ENCODE measurements at regions not wholly inside any gene's neighbourhood (a gene's known extent, or its start where the extent isn't known, plus 50 kb on each side); places are given as distances from the start of the nearest gene placed in this dataset.

DNA sequence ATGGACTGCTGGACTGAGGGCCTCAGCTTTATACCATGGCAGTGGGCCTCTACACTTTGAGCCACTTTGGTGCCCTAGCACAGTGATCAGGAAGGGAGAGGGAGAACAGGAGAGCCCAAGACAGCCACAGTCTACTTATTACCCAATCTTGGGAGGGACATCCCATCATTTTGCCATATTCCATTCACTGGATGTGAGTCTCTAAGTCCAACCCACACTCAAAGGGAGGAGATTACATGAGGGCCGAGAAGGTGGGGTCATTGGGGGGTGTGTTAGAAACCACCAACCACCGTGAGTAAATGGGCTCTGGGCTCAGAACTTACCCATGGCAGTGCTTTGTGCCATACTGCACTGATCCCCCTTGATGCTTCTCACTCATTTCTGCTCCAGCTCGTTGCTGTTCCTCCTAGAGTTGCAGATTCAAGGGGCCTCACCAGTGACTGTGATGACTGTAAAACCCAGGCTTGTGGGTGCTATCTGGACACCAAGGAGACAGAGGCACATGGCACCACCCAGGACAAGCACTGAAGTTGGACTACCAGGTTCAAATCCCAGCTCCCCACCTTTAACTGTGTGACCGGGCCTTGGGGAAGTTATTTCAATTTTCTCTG lies 97.6 kb upstream of the RAB6C start:
- no peak for DNase-seq (ENCODE audit: low spot score)

DNA sequence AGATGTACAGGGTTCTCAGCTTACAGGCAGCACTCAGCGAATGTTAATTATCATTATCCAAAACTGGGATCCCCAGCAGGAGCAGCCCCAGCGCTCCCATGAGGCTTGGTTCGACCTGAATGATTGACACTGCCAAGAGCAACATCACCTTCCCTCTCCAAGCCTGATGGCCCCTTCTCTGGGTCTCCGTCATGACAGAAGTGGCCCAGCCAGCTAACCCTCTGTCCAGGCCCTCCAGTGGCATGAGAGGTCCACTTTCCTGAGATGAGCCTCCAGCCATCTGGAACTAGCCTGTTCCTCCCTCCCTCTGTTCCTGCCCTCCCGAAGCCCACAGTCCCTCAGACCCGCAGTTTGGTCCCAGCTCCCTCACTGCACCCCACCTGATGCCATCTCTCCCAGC lies 97.0 kb upstream of the RAB6C start:
- DNase-seq (ENCODE audit: low spot score): no peak

DNA sequence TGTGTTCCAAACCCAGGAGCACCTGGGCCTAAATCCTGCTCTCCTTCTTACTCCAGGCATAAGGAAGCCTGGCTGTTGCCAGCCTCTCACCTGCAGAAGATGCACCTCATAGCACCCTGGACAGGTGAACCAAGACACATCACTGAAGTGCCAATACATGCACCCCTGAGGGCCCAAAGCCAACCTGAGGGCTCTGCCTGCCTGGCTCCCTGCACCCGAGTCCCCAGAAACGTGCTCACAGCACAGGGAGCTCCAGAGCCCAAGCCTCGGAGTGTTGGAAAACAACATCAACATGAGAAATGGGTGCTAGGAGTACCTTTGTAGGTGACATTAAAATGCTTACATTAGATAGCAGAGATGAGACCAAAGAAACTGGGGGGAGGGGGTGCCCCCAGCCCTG lies 96.3 kb upstream of the RAB6C start:
- DNase-seq (ENCODE audit: low spot score): no peak

DNA sequence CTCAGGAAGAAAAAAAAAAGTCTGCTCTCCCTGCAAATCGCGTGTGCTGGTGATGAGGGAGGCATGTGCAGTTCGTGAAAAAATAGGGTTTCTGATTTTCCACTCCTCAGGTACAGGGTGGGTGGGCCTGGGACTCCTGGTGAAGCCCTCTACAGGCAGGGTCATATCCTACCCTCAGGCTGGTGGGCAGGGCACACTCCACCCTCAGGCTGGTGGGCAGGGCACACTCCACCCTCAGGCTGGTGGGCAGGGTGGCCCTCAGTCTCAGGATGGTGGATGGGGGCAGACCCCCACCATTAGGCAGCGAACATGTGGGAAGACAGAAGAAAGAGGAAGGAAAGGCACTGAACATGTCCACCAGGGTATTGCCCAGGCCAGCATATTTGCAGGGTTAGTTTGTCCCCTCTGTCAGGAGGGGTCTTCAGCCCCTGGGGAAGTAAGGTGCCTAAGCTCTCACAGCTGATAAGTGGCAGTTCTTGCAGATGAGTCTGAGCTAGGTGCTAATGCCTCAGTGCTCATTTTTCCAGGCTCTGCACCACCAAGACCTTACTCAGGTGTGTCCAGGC lies 95.2 kb upstream of the RAB6C start:
- no peak for DNase-seq (ENCODE audit: low spot score)

DNA sequence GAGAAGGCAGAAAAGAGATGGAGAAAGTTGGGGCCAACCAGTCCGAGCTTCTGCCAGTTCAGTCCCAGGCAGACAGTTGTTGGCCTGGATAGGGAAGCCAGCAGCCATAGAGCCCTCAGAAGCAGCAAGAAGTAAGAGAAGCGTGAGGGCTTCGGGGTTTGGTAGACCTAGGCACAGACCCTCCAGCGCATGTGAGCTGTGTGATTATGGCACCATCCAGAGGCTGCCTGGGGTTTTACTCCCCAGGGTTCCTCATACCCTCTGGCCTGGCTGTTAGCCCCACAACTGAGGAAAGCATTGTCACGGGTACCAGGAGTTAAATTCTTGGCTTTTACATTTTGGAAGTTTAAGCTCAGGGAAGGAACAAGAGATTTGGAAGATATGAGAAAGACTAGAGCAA lies 93.7 kb upstream of the RAB6C start:
- no peak for DNase-seq (ENCODE audit: low spot score)

DNA sequence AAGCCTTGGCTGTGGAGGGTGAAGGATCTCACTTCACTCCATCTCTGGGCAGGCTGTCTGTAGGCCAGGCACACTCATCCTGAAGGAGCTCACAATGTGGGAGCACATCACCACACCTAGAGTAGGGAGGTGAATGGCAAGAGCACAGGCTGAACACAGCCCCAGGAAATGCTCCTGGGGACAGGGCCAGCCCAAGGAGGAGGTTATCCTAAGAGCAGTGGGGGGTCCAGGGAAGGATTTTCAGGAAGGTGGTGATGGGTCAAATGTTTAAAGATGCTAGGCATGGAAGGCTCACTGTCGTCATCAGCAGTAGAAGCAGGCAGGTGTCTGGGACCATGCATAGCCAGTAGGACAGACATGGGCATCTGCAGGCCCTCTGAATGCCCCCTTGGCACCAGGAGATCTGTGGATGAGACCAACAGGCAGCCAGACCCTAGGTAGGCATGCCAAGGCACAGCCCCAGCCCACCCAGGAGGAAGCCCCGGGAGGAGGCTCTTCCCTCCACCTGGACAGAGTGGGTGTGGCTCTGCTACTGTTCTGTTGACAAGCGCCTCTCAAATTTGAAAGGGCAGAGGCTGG lies 91.7 kb upstream of the RAB6C start:
- no peak for DNase-seq (ENCODE audit: low spot score)

DNA sequence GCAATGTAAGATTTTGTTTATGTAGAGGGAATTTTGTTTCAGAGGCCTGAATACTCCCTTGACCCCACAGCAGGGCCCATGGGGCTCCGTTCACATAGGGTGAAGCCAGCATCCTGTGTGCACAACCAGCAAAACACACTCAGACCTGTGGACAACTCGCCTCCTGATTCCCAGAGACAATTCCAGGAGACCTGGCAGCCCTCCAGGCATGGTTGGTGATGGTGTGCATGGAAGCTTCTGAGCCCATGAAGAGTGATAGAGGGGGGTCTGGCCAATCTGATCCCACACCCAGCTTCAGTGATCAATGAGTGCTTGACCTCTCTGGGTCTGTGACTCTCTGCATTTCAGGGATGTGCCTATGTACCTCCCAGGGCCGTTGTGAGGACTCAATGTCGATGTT lies 91.0 kb upstream of the RAB6C start:
- no peak for DNase-seq (ENCODE audit: low spot score)

DNA sequence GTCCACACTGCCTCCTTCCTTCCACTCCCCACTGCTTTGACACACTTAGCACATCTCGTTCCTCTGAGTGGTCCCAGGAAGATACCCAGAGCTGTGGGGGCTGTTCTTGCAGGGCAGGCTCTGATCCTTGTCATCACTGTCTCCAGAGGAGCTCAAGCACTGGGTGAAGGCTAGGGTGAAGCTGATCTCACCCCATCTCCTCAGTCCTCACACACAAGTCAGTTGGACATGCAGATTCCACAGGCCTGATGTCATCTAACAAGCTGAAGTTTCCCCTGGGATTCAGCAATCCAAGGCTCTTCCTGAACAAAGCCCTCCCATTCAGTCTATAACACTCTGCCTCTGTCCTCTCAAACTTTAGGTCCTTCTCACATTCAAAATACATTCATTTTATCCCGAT lies 90.6 kb upstream of the RAB6C start:
- no peak for DNase-seq (ENCODE audit: low spot score)

DNA sequence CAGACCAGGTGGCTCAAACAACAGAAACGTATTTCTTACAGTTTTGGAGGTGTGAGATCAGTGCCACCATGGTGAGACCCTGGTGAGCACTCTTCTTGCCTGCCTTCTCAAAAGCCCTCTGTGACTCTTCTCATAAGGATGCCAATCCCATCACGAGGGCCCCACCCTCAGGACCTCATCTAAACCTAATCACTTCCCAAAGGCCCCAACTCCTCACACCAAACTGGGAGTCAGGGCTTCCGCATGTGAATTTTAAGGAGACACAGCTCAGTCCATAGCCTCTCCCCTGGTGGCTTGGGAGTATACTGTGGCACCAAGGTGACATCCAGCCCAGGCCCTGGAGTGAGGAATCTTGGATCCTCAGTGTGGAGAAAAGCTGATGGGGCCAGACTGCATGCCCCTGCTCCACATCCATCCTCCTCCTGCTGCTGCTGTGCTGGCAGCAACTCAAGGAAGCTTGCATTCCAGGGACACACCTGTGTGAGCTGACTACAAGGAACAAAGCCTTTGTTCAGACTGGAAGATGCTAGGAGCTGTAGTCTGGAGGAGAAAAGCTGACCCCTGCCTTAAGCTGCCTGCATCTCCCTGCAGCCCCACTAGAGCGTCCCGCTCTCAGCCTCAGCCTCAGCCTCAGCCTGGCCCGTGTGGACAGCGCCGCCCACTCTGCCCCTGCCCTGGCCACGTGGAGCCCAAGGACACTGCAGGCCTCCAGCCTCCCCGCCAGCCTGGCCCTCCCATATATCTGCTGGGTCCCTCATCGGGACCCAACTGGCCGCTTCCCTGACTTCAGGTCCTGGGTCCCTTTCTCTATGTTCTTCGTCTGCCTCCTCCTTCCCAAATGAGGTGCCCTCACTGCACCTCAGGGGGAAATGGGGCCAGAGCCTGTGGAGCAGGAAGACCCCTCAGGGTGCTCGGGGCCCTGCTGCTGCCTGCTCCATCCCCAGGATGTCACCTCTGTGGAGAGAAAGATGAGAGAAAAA lies 87.8 kb upstream of the RAB6C start:
- DNase-seq (ENCODE audit: low spot score): no peak

DNA sequence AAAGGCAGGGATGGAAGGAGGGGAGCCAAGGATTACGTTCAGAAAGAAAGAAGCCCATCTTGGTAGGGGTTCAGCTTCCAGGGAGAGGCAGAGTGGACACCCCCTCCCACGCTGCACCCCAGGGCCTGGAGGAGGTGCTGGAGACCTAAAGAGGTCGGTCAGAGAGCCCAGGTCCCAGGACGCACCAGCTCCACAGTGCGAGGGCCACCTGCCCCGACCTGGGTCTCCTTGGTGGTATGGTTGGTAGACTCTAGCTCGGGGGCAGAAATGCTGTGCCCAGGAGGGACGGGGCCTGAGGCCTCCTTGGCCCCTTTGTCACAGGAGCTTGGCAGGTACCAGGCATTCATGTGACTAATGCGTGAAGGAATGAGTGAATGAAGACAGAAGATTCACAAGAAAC lies 87.1 kb upstream of the RAB6C start:
- DNase-seq (ENCODE audit: low spot score): no peak

DNA sequence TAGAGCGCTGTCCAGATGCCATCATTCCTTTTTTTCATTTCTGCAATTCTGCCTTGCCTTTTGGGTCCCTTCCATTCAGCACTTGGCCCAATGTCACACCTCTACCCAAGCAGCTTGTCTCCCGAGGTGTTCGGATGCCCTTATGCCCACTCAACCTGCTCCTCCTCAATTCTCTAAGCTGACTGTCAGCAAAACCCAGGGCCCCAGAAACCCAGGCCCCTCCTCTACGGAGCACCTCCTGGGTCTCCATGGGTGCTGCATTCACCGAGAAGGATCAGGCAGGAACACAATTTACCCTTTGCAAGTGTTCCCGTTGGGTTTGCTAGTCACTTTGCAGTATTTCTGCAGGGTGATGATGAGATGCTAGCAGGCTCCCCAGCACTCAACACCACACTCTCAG lies 86.7 kb upstream of the RAB6C start:
- DNase-seq (ENCODE audit: low spot score): no peak

DNA sequence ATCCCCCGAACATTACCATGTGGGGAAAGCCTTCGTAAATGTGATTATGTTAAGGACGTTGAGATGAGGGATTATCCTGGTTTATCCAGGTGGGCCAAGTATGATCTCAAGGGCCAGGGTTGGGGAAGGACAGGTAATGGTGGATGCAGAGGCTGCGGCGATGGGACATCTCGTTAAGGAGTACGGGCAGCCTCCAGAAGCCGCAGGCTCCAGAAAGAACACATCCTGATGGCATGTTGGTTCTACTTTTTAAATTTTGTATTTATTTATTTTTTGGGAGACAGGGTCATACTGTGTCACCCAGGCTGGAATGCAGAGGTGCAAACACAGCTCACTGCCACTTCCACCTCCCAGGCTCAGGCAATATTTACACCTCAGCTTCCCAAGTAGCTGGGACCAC lies 86.2 kb upstream of the RAB6C start:
- no peak for DNase-seq (ENCODE audit: low spot score)

DNA sequence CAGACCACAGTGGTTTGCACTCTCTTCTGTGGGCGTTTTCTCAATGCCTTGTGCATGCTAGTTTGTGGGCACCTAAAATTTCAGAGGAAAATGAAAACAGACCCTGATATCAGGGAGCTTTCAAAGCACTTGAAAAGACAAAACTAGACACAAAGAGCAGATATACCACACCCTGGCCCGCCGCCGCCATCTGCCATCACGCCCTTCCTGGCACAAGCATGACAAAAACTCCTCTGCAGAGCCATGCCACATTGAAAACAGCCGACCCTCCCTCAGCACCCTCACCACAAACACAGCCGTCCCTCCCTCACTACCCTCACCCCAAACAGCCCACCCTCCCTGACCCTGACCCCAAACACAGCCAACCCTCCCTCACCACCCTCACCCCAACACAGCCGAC lies 84.8 kb upstream of the RAB6C start:
- no peak for DNase-seq (ENCODE audit: low spot score)

DNA sequence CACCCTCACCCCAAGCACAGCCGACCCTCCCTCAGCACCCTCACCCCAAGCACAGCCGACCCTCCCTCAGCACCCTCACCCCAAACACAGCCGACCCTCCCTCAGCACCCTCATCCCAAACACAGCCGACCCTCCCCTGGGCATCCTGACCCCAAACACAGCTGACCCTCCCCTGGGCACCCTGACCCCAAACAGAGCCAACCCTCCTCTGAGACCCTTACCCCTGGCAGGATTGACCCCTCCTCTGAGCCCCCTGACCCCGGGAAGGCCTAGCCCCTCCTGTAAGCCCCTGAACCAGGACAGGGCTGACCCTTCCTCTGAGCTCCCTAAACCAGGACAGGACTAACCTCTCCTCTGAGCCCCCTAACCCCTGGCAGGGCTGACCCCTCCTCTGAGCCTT lies 84.4 kb upstream of the RAB6C start:
- no peak for DNase-seq (ENCODE audit: low spot score)

DNA sequence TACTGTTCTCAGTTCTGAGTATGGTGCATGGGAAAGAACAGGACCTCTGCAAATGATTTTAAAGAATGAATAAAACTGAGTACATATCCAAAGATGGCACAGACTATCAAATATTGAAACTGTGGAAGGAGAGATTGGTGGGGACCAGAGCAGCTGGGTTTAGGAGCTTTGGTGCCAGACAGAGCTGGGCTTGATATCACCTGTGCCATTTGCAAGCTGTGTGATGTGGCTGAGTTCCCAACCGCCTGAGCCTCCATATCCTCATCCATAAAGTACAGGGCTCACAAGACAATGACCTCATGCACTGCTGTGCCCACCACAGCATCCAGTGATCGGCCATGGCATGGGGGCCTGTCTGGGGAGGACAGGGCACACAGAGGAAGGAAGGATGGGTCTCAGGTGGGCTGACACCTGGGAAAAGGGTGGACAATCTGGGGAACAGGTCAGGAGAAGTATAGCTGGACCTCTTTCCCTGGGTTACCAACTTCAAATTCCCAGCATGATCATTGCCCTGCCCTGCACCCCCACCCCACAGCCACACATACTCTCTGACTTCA lies 83.9 kb upstream of the RAB6C start:
- DNase-seq (ENCODE audit: low spot score): no peak

DNA sequence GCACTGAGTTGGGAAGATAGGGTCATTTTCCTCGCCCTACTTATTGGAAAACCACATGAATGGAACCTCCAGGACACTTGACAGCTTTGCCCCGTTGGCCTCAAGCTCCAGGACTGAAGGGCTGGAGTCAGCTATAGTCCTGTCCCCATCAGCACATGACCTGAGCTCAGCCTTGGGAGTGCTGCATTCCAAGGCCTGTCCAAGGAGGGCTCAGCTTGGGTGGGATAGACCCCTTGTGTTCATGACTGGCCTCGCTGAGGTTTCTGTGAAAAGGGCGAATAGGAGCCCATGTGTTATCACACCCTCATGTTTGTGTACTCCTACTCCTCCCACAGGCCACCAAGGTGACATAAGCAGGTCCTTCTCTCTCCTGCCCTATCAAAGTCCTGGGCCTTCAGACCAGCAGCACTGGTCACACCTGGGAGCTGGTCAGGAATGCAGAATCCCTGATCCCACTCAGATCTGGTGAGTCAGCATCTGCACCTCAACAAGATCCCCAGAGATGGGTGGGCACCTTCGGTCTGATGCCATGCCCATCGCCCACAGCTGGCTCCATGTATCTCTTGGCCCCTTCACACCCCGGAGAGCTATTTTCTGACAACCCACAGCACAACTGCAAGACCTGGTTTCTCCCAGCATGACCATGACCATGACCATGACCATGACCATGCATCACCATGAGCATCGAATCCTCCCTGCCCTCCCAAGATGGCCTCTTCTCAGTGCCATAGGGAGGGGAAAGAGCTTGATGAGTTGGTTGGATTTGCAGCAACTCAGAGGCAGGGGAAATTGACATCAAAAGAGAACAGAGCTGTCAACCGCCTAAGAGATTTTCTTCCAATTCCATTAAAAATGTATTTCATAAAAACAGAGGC lies 83.0 kb upstream of the RAB6C start:
- no peak for DNase-seq (ENCODE audit: low spot score)

DNA sequence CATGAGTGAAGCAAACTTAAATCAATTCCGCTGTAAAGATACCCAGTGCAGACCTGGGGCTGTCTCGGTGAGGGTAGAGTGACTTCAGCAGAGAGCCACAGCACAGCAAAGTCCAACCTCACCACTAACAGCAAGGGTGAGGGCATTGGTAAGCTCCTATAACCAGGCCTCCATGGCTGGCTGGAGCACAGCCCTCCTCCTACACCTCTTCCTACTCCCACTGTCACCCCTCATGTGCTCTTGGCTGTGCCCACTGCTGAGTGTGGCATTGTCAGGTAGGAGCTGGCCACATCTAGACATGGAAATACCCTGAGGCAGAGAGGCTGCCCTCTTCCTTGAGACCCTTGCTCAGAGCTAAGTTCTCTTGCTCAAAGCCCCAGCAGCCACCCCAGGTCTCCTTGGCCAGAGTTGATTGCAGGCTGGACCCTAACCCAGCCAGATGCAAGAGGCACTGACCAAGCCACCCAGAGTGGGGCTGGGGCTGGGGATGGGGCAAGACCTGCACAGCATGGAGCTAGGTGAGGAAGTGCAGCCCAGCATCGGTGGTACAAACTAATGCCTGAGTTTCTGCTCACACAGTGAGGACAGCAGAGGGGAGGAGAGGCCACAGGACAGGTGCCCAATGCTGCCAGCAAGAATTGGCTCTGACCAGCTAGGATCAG lies 77.6 kb upstream of the RAB6C start:
- no peak for DNase-seq (ENCODE audit: low spot score)

DNA sequence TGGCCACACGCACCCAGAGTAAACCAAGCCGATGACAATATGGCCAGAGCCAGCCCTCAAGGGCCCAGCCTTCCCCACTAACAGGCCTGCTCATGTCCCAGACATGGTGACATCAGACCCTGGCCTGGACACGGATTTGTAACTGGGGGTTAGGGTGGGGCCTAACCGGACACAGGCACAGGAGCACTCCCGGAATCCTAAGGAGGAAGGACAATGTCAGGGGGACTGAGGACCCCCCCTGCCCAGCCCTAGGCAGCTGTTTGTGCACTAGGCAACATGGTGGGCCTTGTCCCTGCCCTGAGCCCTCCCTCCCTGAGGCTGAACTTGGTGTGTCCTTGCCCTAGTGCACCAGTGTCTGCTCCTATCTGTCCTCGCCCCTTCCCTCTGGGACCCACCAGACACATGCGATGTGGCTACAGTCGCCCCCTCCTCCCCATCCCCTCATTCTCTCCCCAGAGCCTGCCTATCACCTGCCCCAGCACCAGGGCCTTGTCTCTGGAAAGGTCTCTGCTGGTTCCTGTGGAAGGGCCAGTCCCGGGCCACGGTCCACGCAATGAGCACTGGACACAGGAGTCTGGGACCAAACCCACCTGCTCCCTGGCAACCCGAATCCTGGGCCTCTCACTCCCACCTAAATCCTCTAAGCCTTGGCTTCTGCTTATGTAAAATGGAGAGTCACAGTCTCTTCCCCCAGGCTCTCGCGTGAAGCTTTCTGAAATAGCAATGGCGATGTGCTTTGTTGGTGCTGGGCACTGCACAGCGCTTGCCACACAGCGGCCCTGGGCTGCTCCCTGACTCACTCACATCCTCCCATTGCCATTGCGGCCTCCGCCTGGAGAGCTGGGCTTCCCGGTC lies 76.5 kb upstream of the RAB6C start:
- DNase-seq (ENCODE audit: low spot score): no peak

DNA sequence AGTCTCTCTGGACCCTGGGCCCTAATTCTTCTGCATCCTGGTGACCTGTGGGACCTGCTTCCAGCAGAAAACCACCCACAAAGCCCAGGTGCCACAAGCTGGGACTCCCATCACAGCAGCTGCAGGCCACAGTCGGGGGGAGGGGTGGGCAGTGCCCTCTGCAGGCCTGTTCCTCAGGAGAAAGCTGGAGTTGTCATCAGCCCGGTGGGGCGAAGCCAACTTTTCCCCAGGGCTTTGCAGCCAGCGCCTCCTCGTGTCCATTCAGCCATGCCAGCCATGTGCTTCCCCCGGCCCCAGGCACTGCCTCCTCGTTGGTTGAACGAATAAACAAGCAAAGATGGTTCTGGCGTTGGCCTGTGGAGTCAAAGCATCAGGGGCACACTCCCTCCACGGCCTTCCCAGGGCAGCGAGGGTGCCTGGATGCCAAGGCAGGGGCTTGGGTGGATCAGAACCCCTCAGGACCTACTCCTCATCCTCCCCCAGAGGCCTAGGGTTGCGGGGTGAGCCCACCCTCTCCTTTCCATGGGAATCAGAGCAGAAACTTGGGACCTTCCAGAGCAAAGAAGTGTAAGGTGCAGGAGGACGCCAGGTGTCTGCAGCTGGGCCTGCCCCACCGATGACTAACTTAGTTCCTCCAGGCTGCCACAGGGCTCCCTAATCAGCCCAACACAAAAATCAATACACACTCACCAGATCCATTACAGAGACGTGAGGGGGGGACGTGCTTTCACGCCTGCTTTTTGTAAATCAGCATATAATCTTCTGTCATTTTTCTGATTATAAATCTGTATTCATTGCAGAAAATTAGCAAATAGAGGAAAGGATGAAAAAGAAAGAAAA lies 75.7 kb upstream of the RAB6C start:
- no peak for DNase-seq (ENCODE audit: low spot score)
